ENCODE measurements at regions not wholly inside any gene's neighbourhood (a gene's known extent, or its start where the extent isn't known, plus 50 kb on each side); places are given as distances from the start of the nearest gene placed in this dataset.
A peak's percentile ranks its signal among the peaks of the same experiment; 100 is the strongest.
"Not testable (repeated sequence)": the region's sequence is repeated elsewhere in the genome, so short reads cannot be mapped to it uniquely, and the experiment has no call there.

DNA sequence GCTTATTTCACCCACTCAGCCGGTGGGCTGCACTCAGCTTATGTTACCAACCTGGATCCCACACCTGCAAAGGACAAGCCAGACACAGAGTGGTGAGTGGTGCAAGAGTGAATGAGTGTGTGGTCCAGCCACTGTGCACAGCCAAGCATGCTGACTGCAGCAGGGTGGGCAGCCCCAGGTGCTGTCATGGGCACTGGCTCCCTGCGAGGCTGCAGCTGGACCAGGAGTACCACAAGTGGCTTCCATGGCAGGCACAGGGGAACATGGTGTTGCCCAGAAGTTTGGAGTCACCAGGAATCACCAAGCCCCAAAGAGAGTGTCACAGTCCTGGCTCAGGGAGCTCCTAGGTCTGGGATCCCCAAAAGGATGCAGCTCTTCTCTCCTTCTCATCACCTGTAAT lies 1093.4 kb downstream of the KHDRBS2 start:
- DNase-seq = peak in 1 of 6 donors; percentile 29

DNA sequence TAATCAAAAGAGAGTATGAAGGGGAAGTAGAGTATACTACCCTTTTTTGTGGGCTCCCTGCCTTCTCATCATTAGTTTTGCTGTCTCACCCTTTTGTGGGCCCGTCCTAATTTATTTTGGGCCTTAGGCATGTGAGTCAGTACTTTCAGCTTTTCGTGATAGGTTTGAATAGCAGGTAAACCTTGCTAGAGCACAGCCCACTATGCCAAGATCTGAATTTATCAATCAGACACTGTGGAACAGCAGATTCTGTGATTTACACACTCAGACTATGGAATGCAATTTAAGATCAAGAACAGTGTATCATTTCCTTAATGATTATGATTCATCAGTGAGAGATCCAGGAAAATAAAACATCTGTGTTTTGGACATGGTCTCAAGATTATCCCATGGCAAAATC lies 1117.1 kb downstream of the KHDRBS2 start:
- TF ChIP-seq, protein P1, sequence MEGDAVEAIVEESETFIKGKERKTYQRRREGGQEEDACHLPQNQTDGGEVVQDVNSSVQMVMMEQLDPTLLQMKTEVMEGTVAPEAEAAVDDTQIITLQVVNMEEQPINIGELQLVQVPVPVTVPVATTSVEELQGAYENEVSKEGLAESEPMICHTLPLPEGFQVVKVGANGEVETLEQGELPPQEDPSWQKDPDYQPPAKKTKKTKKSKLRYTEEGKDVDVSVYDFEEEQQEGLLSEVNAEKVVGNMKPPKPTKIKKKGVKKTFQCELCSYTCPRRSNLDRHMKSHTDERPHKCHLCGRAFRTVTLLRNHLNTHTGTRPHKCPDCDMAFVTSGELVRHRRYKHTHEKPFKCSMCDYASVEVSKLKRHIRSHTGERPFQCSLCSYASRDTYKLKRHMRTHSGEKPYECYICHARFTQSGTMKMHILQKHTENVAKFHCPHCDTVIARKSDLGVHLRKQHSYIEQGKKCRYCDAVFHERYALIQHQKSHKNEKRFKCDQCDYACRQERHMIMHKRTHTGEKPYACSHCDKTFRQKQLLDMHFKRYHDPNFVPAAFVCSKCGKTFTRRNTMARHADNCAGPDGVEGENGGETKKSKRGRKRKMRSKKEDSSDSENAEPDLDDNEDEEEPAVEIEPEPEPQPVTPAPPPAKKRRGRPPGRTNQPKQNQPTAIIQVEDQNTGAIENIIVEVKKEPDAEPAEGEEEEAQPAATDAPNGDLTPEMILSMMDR (IDR thresholded peaks at IDR 0.05) = no peak
- intact Hi-C loops (cut with DNase I) = no loop called here
- DNase-seq (no peak), ATAC-seq (no peak), FAIRE-seq (no peak)
- H3K27ac ChIP-seq = no peak overlapping the region
- H3K36me3 ChIP-seq = no peaks in the 10 kb centered on the region
- no peaks in the 10 kb centered on the region for H3K9me3 ChIP-seq
- H3K27me3 ChIP-seq = no peaks in the 10 kb centered on the region
- no peak overlapping the region for H3K4me3 ChIP-seq
- WGBS, 2 donors = 57 to 59% methylated on average over 2 of the region's 2 CpGs
- H3K4me1 ChIP-seq = no peaks in the 10 kb centered on the region

More for the DNA sequence above, 1093.4 kb downstream of the KHDRBS2 start:
- intact Hi-C loops (cut with DNase I) = no loop called here
- H3K4me1 ChIP-seq = no peaks in the 10 kb centered on the region
- H3K4me3 ChIP-seq = no peak overlapping the region
- WGBS, 2 donors = 16 to 20% methylated on average over 2 of the region's 2 CpGs
- TF ChIP-seq, protein P1 (IDR thresholded peaks at IDR 0.05) = no peak
- H3K27ac ChIP-seq = no peak overlapping the region
- ATAC-seq (no peak), FAIRE-seq (no peak)
- H3K27me3 ChIP-seq = no peaks in the 10 kb centered on the region
- no peaks in the 10 kb centered on the region for H3K9me3 ChIP-seq
- no peaks in the 10 kb centered on the region for H3K36me3 ChIP-seq

DNA sequence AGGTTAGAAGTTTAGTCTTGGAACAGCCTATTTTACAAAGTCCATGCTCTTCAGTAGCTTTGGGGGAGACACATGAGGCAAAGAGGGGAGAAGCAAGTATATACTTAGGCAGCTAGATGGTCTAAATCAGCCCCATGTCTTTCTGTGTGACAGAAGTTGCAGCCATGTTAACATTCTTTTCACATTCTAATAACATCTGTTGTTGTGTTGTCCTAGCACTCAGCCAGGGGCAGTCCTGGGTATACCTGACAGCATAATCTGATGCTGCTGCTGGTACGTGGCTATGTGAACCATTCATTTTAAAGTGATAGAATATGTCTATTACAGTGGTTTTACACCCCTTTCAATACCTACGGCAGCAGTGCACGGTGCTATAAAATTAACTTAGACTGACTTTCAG lies 1137.0 kb downstream of the KHDRBS2 start:
- FAIRE-seq; H3K4me3 ChIP-seq; H3K27ac ChIP-seq; intact Hi-C loops (cut with DNase I); ATAC-seq; H3K4me1 ChIP-seq; DNase-seq; H3K27me3 ChIP-seq; H3K36me3 ChIP-seq; H3K9me3 ChIP-seq: not testable (repeated sequence)
- 50 to 71% methylated on average over 3 of the region's 3 CpGs for WGBS, 2 donors

DNA sequence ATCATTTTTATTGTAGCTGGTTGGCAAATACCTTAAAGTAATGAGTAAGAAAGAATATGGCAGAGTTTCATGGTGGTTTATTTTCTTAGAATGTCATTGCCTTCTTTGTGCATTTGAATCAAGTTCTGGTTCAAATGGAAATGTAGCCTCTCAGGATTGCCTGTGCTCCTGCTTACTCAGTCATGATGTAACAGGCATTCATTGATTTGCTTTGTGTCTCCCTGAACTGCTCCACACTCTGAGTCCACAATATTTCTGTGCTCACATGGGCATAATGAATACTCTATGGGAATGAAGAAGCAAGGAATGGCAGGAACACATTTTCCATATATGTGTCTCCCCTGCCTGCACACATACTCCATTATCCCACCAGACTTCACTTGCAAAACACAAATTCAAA lies 1143.8 kb downstream of the KHDRBS2 start:
- H3K36me3 ChIP-seq; intact Hi-C loops (cut with DNase I); DNase-seq; ATAC-seq; H3K4me3 ChIP-seq; FAIRE-seq; H3K4me1 ChIP-seq; H3K27ac ChIP-seq; H3K9me3 ChIP-seq; H3K27me3 ChIP-seq: not testable (repeated sequence)

DNA sequence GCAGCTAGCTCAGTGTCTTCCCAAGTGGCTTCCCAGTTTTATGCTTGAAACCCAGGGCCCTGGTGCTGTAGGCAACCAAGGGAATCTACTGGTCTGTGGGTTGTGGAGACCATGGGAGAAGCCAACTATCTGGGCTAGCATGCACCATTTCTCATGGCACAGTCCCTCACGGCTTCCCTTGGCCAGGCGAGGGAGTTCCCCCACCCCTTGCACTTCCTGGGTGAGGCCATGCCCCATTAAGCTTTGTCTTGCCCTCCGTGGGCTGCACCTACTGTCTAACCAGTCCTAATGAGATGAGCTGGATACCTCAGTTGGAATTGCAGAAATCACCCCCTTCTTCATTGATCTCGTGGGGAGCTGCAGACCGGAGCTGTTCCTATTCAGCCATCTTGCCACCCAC lies 1152.0 kb downstream of the KHDRBS2 start:
- TF ChIP-seq, protein P1 (IDR thresholded peaks at IDR 0.05) = no peak
- Histone ChIP-seq H3K27ac (no peak overlapping the region), H3K27me3 (no peaks in the 10 kb centered on the region), H3K9me3 (no peaks in the 10 kb centered on the region), H3K4me1 (no peaks in the 10 kb centered on the region), H3K36me3 (no peaks in the 10 kb centered on the region), H3K4me3 (no peak overlapping the region)
- DNase-seq (peak in 1 of 6 donors; percentile 26), FAIRE-seq (no peak), ATAC-seq (no peak)
- 56 to 65% methylated on average over 5 of the region's 5 CpGs for WGBS, 2 donors
- intact Hi-C loops (cut with DNase I) = no loop called here

DNA sequence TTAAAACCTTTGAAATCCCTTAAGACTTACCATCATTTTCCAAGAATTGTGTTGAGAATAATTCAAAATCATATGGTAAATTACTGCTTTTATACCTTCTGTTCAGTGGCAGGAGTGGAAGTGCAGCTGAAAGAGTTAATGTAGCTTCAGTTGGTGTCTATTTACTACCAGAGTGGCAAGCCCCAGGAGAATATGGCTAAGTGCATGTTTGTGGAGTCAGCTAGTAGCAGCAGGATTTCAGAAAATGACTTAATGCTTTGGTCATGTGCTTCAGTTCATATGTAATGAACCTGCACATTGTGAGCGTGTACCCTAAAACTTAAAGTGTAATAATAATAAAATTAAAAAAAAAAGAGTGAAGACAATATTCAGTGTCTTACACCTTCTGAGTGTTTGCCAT lies 1171.8 kb downstream of the KHDRBS2 start:
- 59 to 83% methylated on average over 1 of the region's 1 CpG for WGBS, 2 donors
- H3K9me3 ChIP-seq; H3K4me1 ChIP-seq; FAIRE-seq; H3K27me3 ChIP-seq; intact Hi-C loops (cut with DNase I); H3K36me3 ChIP-seq; ATAC-seq; H3K27ac ChIP-seq; DNase-seq; H3K4me3 ChIP-seq: not testable (repeated sequence)

DNA sequence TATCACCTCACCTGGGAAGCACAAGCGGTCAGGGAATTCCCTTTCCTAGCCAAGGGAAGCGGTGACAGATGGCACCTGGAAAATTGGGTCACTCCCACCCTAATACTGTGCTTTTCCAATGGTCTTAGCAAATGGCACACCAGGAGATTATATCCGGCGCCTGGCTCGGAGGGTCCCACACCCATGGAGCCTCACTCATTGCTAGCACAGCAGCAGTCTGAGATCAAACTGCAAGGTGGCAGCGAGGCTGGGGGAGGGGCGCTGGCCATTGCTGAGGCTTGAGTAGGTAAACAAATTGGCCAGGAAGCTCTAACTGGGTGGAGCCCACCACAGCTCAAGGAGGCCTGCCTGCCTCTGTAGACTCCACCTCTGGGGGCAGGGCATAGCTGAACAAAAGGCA lies 1178.1 kb downstream of the KHDRBS2 start:
- WGBS, 2 donors = 75 to 83% methylated on average over 7 of the region's 7 CpGs
- FAIRE-seq; intact Hi-C loops (cut with DNase I); ATAC-seq; H3K9me3 ChIP-seq; H3K27me3 ChIP-seq; H3K27ac ChIP-seq; H3K4me1 ChIP-seq; H3K36me3 ChIP-seq; H3K4me3 ChIP-seq: not testable (repeated sequence)
- peak in 2 of 6 donors; percentile 13 to 26 for DNase-seq

DNA sequence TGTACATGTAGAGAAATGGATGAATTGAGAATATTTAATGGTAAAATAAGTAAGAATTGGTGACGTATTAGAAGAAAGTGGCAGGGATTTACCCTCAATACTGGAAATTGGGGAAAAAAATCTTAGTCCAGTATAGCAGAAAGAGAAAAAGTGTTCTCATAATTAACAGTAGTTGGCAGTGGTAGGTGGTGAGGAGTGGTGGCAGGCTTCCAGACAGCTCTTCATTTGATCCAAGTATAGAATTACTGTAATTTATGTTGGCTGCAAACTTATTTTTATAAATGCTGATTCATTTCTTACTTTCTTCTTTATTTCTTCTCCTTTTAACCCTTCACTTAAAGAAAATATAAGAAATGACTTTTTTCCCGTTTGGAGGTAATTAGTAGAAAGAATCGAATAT lies 1182.4 kb downstream of the KHDRBS2 start:
- H3K27ac ChIP-seq; ATAC-seq; H3K4me3 ChIP-seq; DNase-seq; H3K4me1 ChIP-seq; intact Hi-C loops (cut with DNase I); H3K9me3 ChIP-seq; FAIRE-seq; H3K27me3 ChIP-seq; H3K36me3 ChIP-seq: not testable (repeated sequence)
- WGBS, 2 donors = 53 to 71% methylated on average over 3 of the region's 3 CpGs
